ENCODE measurements at regions not wholly inside any gene's neighbourhood (a gene's known extent, or its start where the extent isn't known, plus 50 kb on each side); places are given as distances from the start of the nearest gene placed in this dataset.

- DNase-seq (ENCODE audit: low spot score): no peak
- Histone ChIP-seq H3K79me2 (no peaks in the 10 kb centered on the region), H3K4me3 (no peak overlapping the region), H3K27ac (no peak overlapping the region), H3K9me2 (replicated peaks; ENCODE audit: insufficient read depth) (no peaks in the 10 kb centered on the region), H3K4me2 (no peak overlapping the region), H3K36me3 (replicated peaks; ENCODE audit: insufficient read depth, low read depth) (no peaks in the 10 kb centered on the region), H3K4me1 (ENCODE audit: insufficient read depth) (no peaks in the 10 kb centered on the region), H2AFZ (no peak overlapping the region), H3K9me3 (ENCODE audit: low read depth) (no peaks in the 10 kb centered on the region), H4K20me1 (ENCODE audit: insufficient read depth, poor library complexity, severe bottlenecking) (no peaks in the 10 kb centered on the region), H3K27me3 (no peaks in the 10 kb centered on the region)
- TF ChIP-seq EZH2phosphoT487 (IDR thresholded peaks at IDR 0.05; ENCODE audit: low read depth, severe bottlenecking, unreplicated experiment) (no peak), EZH2 (IDR thresholded peaks at IDR 0.05; ENCODE audit: borderline replicate concordance) (no peak)
- TF ChIP-seq, protein P1, sequence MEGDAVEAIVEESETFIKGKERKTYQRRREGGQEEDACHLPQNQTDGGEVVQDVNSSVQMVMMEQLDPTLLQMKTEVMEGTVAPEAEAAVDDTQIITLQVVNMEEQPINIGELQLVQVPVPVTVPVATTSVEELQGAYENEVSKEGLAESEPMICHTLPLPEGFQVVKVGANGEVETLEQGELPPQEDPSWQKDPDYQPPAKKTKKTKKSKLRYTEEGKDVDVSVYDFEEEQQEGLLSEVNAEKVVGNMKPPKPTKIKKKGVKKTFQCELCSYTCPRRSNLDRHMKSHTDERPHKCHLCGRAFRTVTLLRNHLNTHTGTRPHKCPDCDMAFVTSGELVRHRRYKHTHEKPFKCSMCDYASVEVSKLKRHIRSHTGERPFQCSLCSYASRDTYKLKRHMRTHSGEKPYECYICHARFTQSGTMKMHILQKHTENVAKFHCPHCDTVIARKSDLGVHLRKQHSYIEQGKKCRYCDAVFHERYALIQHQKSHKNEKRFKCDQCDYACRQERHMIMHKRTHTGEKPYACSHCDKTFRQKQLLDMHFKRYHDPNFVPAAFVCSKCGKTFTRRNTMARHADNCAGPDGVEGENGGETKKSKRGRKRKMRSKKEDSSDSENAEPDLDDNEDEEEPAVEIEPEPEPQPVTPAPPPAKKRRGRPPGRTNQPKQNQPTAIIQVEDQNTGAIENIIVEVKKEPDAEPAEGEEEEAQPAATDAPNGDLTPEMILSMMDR (IDR thresholded peaks at IDR 0.05; ENCODE audit: poor library complexity): no peak
Observed at GRCh38 chrX:64853424-64853823, 122.8 kb downstream of the ZC4H2 start.

DNA sequence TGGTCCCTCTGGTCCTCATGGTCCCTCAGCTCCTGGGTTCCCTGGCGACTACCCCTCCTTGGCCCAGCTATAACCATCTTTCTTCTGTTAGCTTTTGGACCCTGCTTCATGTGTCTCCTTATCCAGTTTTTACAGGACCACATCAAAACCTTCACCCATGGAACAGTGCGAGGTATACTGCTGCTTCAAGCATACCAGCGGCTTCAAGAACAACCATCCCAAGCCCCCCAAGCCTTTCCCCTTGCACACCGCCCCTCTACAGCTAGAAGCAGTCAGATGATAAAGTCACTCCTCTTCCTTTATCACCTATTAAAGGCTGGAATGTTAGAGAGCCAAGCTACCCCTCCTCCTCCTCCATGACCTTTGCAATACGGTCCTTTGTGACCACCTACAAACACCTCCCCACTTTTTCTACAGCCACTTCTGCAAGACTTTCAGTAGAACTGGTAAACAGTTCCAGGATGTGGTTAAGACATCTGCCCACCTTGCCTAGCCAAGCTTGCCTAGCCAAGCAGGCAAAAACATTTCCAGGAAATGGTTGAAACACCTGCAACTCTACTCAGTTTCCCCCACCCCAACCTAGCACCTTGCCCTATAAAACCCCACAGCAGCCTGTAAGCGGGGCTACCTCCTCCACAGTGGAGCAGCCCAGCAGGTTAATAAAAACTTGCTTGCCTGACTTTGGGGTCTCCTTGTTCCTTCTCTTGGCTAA is 125.7 kb downstream of the ZC4H2 start:
- Histone ChIP-seq H3K27ac (no peak overlapping the region), H3K4me2 (no peak overlapping the region), H3K36me3 (replicated peaks; ENCODE audit: insufficient read depth, low read depth) (no peaks in the 10 kb centered on the region), H3K4me1 (ENCODE audit: insufficient read depth) (no peaks in the 10 kb centered on the region), H4K20me1 (ENCODE audit: insufficient read depth, poor library complexity, severe bottlenecking) (no peaks in the 10 kb centered on the region), H3K4me3 (no peak overlapping the region), H3K79me2 (no peaks in the 10 kb centered on the region), H3K9me3 (ENCODE audit: low read depth) (no peaks in the 10 kb centered on the region), H3K9me2 (replicated peaks; ENCODE audit: insufficient read depth) (no peaks in the 10 kb centered on the region), H3K27me3 (no peaks in the 10 kb centered on the region), H2AFZ (no peak overlapping the region)
- TF ChIP-seq, protein P1 (IDR thresholded peaks at IDR 0.05; ENCODE audit: poor library complexity): no peak
- no peak for TF ChIP-seq EZH2 (IDR thresholded peaks at IDR 0.05; ENCODE audit: borderline replicate concordance)
- no peak for TF ChIP-seq EZH2phosphoT487 (IDR thresholded peaks at IDR 0.05; ENCODE audit: low read depth, severe bottlenecking, unreplicated experiment)
- 64% methylated on average over 6 of the region's 6 CpGs for WGBS (ENCODE audit: low lambda C conversion rate, missing lambda C conversion rate)
- DNase-seq (ENCODE audit: low spot score): no peak

GRCh38 chrX:64843224-64843623 is 133.0 kb downstream of the ZC4H2 start:
- no peak overlapping the region for H3K4me2 ChIP-seq

More at GRCh38 chrX:64843224-64843623, 133.0 kb downstream of the ZC4H2 start:
- no peaks in the 10 kb centered on the region for H4K20me1 ChIP-seq (ENCODE audit: insufficient read depth, poor library complexity, severe bottlenecking)
- no peaks in the 10 kb centered on the region for H3K79me2 ChIP-seq
- no peaks in the 10 kb centered on the region for H3K9me2 ChIP-seq (replicated peaks; ENCODE audit: insufficient read depth)
- no peaks in the 10 kb centered on the region for H3K4me1 ChIP-seq (ENCODE audit: insufficient read depth)
- H3K36me3 ChIP-seq (replicated peaks; ENCODE audit: insufficient read depth, low read depth): no peaks in the 10 kb centered on the region
- H3K9me3 ChIP-seq (ENCODE audit: low read depth): no peaks in the 10 kb centered on the region
- 74% methylated on average over 1 of the region's 1 CpG for WGBS (ENCODE audit: low lambda C conversion rate, missing lambda C conversion rate)
- no peak overlapping the region for H3K27ac ChIP-seq
- no peak overlapping the region for H3K4me3 ChIP-seq
- no peaks in the 10 kb centered on the region for H3K27me3 ChIP-seq
- no peak for DNase-seq (ENCODE audit: low spot score)
- TF ChIP-seq EZH2phosphoT487 (IDR thresholded peaks at IDR 0.05; ENCODE audit: low read depth, severe bottlenecking, unreplicated experiment): no peak
- TF ChIP-seq, protein P1 (IDR thresholded peaks at IDR 0.05; ENCODE audit: poor library complexity): no peak
- no peak for TF ChIP-seq EZH2 (IDR thresholded peaks at IDR 0.05; ENCODE audit: borderline replicate concordance)
- no peak overlapping the region for H2AFZ ChIP-seq
